Stimulated activated CD8-positive, alpha-beta memory T cell treated with anti-CD3 and anti-CD28 coated beads, Interleukin-15, amount 100 ng/mL, for 1 hour (primary cell): ENCODE measurements at regions not wholly inside any gene's neighbourhood (a gene's known extent, or its start where the extent isn't known, plus 50 kb on each side); places are given as distances from the start of the nearest gene placed in this dataset.

ENCODE experiments used
- DNase-seq: peaks from one replicate; pipeline ENCODE4 v3.0.0-alpha.2; 2020; ENCODE audit warnings: low read depth

- no peak for DNase-seq
These were observed 173.1 kb downstream of the CDC5L start for GRCh38 chr6:44560458-44561059.

- no peak for DNase-seq
These were observed 173.6 kb downstream of the CDC5L start for GRCh38 chr6:44561060-44561623.

GRCh38 chr6:44561832-44562665, 174.5 kb downstream of the CDC5L start:
- DNase-seq = no peak

GRCh38 chr6:44563397-44563796, 175.9 kb downstream of the CDC5L start:
- DNase-seq = no peak

GRCh38 chr6:44564906-44565524, 177.5 kb downstream of the CDC5L start:
- no peak for DNase-seq

DNA sequence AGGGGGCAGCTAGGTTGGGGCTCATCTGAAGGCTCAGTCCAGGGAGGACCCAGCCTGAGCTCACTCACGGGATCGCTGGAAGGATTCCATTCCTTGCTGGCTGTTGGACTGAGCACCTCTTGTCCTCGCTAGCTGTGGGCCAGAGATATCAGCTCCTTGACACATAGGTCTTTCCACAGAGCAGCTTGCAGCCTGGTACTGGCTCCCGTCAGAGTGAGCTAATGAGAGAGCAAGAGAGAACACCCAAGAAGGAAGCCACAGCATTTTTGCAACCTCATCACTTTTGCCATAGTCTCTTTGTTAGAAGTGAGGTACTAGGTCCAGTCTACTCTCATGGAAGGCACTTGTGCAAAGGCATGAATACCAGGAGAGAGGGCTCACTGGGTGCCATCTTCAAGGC, 179.9 kb downstream of the CDC5L start:
- no peak for DNase-seq

DNA sequence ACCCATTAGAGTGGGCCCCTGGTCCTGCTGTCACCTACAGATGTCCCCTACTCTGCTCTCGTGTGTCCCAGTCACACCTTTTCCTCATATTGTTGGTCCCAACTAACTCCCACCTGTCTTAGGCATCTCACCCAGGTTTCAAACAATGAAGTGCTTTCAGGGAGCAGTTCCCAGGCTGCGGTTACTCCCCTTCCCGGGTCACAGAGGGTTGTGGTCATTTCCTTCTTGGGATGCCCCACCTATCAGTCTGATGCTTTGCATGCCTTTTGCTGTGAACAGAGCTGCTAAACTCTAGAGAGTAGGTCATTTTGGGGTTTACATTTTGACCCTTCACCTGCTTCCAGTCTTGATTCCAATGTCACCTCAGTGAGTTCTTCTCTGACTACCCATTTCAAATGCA, 181.6 kb downstream of the CDC5L start:
- DNase-seq = no peak

GRCh38 chr6:44569931-44570385, 182.5 kb downstream of the CDC5L start:
- DNase-seq = no peak

DNA sequence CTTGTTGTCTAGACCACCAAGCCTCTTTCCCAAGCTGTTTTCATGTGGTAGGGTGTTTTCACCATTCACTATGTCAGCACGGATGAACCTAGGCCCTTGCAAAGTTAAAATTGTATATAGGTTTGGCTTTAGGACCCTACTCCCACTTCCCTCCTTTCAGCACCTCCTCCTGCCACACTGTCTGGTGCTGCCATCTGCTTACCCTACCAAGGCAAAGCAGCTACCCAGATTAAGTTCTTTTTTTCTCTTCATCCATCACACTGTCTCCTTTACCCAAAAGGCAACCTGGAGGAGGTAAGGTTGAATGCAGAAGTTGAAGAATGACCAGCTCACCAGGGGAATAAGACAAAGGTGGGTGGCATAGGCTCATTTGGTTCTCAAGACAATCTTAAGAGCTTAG, 184.0 kb downstream of the CDC5L start:
- no peak for DNase-seq

GRCh38 chr6:44572346-44572745, 184.8 kb downstream of the CDC5L start:
- no peak for DNase-seq

DNA sequence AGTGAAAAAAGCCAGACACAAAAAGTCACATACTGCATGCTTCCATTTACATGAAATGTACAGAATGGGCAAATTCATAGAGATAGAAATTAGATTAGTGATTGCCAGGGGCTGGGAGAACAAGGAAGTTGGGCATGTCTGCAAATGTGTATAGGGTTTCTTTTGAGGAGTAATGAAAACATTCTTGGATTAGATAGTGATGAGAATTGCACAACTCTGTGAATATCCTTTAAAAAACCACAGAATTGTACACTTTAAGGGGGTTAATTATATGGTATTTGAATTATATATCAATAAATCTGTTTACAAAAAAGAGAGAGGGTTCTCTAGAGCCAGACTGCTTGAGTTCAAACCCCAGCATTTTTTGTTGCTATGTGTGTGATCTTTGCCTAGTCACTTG, 188.1 kb downstream of the CDC5L start:
- DNase-seq = no peak

GRCh38 chr6:44576132-44576631, 188.7 kb downstream of the CDC5L start:
- DNase-seq = no peak

- no peak for DNase-seq
These were observed 193.4 kb downstream of the CDC5L start for GRCh38 chr6:44580901-44581300.

DNA sequence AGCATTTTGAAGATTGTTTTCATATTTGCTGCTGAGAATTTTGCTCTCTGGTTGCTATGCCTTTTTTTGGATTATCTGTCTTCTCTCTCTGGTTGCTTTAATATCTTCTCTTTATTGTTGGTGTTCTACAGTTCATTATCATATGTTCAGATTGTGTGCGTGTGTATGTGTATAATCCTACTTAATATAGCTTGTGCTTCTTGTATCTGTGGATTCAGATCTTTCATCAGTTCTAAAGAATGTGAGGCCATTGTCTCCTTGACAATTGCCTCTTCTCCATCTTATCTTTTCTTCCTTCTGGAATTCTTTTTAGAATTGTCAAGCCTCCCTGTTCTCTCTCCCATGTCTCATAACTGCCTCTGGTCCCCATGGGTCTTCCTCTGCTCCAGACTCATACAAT, 195.4 kb downstream of the CDC5L start:
- DNase-seq = no peak

DNA sequence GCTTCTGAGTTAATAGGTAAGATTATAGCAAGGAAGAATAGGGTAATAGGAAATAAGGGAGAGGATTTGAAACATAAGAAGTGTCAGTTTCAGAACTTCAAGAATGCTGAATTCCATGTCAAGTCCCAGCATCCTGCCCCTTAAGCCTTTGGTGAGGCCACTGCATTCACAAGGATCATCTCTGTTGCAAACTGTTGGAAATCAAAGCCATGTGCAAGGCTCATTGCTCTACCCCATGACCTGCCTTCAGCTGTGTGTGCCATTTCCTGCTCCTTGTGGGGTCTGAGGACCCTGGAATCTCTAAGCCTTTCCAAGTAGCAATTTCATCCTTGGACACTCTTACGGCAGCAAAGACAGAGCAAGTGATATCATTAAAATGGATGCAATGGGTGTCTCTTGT, 203.0 kb downstream of the CDC5L start:
- DNase-seq = no peak

DNA sequence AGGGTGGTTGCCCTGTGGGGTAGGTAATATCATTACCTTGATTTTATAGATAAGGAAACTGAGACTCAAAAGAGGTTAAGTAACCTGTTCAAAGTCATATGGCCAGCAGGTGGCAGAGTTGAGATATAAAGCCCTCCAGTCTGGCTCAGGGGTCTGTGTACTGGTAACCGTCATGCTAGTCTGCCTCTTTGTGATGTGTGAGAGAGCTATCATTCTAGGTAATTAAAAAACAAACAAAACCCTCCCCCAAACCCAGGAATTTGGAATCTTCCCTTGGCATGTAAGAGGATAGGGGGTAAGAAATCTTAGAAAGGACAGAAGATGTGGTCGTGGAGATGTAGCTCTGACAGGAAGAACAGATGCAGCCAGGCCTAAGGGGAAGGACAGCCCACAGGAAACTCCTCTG, 206.0 kb downstream of the CDC5L start:
- peak; percentile 43 for DNase-seq

- no peak for DNase-seq
These were observed 207.0 kb downstream of the CDC5L start for GRCh38 chr6:44594481-44594880.

- DNase-seq = no peak
These were observed 211.2 kb downstream of the CDC5L start for GRCh38 chr6:44598679-44599078.

DNA sequence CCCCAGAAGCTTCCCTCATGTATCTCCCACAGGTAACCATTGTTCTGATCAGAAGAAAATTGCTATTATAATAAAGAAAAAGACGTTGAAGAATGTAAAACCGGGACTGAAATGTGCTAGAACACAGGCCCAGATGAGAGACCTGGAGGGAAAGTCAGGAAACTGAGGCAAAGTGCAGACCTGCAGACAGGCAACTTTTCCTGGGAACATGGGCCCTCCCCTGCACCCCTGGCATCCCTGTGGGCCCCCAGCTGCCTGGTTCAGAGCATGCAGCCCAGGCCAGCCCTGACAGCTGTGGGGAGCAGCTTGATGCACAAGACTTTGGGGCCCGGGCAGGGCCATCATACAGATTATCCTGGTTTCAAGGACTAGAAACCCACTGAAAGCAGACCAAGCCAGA, 212.2 kb downstream of the CDC5L start:
- no peak for DNase-seq

- no peak for DNase-seq
These were observed 215.7 kb downstream of the CDC5L start for GRCh38 chr6:44603044-44603686.

GRCh38 chr6:44606504-44606903, 219.0 kb downstream of the CDC5L start:
- no peak for DNase-seq

- no peak for DNase-seq
These were observed 219.5 kb downstream of the CDC5L start for GRCh38 chr6:44606976-44607375.
